Tibial artery (tissue), 4 donors: ENCODE measurements at regions not wholly inside any gene's neighbourhood (a gene's known extent, or its start where the extent isn't known, plus 50 kb on each side); places are given as distances from the start of the nearest gene placed in this dataset.

Experiments
- DNase-seq, 2 donors: peaks; one replicate each; pipeline ENCODE4 v3.0.0-alpha.2; 2019
- H3K27ac ChIP-seq, 2 donors: fragments of 200-600 bp; sonication (generic) in 1 of 2; 1 replicate in 1 of 2; 2 replicates in 1 of 2; pipeline ENCODE4 v1.5.1; 2018 to 2019; ENCODE audit warnings: mild to moderate bottlenecking in 1 of 2
- H3K27me3 ChIP-seq, 2 donors: fragments of 200-600 bp; sonication (generic) in 1 of 2; one replicate each; pipeline versions ENCODE4 v1.5.1 to v1.6.0; 2016 to 2019
- H3K36me3 ChIP-seq, 3 donors: fragments of 200-600 bp; sonication (generic) in 2 of 3; one replicate each; pipeline ENCODE4 v1.5.1; 2016 to 2019; ENCODE audit warnings: mild to moderate bottlenecking in 2 of 3
- H3K4me1 ChIP-seq, 4 donors: fragments of 200-600 bp; sonication (generic) in 2 of 4; 1 replicate in 3 of 4; 2 replicates in 1 of 4; pipeline ENCODE4 v1.5.1; 2016 to 2019
- H3K4me3 ChIP-seq, 2 donors: fragments of 200-600 bp; sonication (generic) in 1 of 2; 1 replicate in 1 of 2; 2 replicates in 1 of 2; pipeline ENCODE4 v1.5.1; 2018 to 2019; ENCODE audit warnings: mild to moderate bottlenecking in 2 of 2
- H3K9me3 ChIP-seq, 3 donors: fragments of 200-600 bp; sonication (generic) in 1 of 3; one replicate each; pipeline ENCODE4 v1.5.1; 2016 to 2019
- CTCF ChIP-seq, 2 experiments: fragments of 200-600 bp in 1 of 2; fragments of 450-650 bp in 1 of 2; IDR thresholded peaks; one replicate each; pipeline ENCODE4 v1.5.1; 2017 to 2019; ENCODE audit warnings: antibody characterized with exemption in 2 of 2, mild to moderate bottlenecking in 1 of 2, moderate library complexity in 1 of 2
- intact Hi-C: fragments of 100-400 bp; cut with DNase I; formaldehyde crosslinking; loops from one replicate; pipeline ENCODE4 v1.15.0; 2023; ENCODE audit warnings: low total_unique reads

GRCh38 chr13:69571606-69572323 is 535.9 kb upstream of the ATXN8OS start:
- H3K4me3 ChIP-seq: no peak overlapping the region
- no peak for DNase-seq
- no peaks in the 10 kb centered on the region for H3K27me3 ChIP-seq
- no peak for TF ChIP-seq CTCF (IDR thresholded peaks at IDR 0.05)
- no peaks in the 10 kb centered on the region for H3K36me3 ChIP-seq
- intact Hi-C loops: no loop called here
- no peak overlapping the region for H3K27ac ChIP-seq
- no peaks in the 10 kb centered on the region for H3K4me1 ChIP-seq
- no peaks in the 10 kb centered on the region for H3K9me3 ChIP-seq

GRCh38 chr13:69567514-69567913 is 540.1 kb upstream of the ATXN8OS start:
- no peak overlapping the region for H3K27ac ChIP-seq
- H3K27me3 ChIP-seq: no peaks in the 10 kb centered on the region
- DNase-seq: no peak
- no peaks in the 10 kb centered on the region for H3K4me1 ChIP-seq
- no peaks in the 10 kb centered on the region for H3K9me3 ChIP-seq
- no peak for TF ChIP-seq CTCF (IDR thresholded peaks at IDR 0.05)
- intact Hi-C loops: no loop called here
- H3K36me3 ChIP-seq: no peaks in the 10 kb centered on the region
- H3K4me3 ChIP-seq: no peak overlapping the region

- no peak for DNase-seq
- Histone ChIP-seq H3K27ac (no peak overlapping the region), H3K36me3 (no peaks in the 10 kb centered on the region), H3K4me1 (no peaks in the 10 kb centered on the region), H3K27me3 (no peaks in the 10 kb centered on the region), H3K9me3 (no peaks in the 10 kb centered on the region), H3K4me3 (no peak overlapping the region)
- intact Hi-C loops: no loop called here
- no peak for TF ChIP-seq CTCF (IDR thresholded peaks at IDR 0.05)
These were observed 541.4 kb upstream of the ATXN8OS start for GRCh38 chr13:69566104-69566716.

GRCh38 chr13:69565334-69565733 is 542.3 kb upstream of the ATXN8OS start:
- Histone ChIP-seq H3K27ac (no peak overlapping the region), H3K4me3 (no peak overlapping the region), H3K36me3 (no peaks in the 10 kb centered on the region), H3K9me3 (no peaks in the 10 kb centered on the region), H3K4me1 (no peaks in the 10 kb centered on the region), H3K27me3 (no peaks in the 10 kb centered on the region)
- TF ChIP-seq CTCF (IDR thresholded peaks at IDR 0.05): no peak
- DNase-seq: no peak
- intact Hi-C loops: no loop called here

- intact Hi-C loops: no loop called here
- no peaks in the 10 kb centered on the region for H3K9me3 ChIP-seq
- H3K4me3 ChIP-seq: no peak overlapping the region
- no peaks in the 10 kb centered on the region for H3K27me3 ChIP-seq
- no peak overlapping the region for H3K27ac ChIP-seq
- no peak for DNase-seq
- no peaks in the 10 kb centered on the region for H3K4me1 ChIP-seq
- no peaks in the 10 kb centered on the region for H3K36me3 ChIP-seq
- TF ChIP-seq CTCF (IDR thresholded peaks at IDR 0.05): no peak
These were observed 551.0 kb upstream of the ATXN8OS start for GRCh38 chr13:69556540-69557196.
